Esophagus muscularis mucosa (tissue), 4 donors: ENCODE measurements at regions not wholly inside any gene's neighbourhood (a gene's known extent, or its start where the extent isn't known, plus 50 kb on each side); places are given as distances from the start of the nearest gene placed in this dataset.

ENCODE experiments used
- DNase-seq: peaks from one replicate; pipeline ENCODE4 v3.0.0-alpha.2; 2017; ENCODE audit errors: extremely low spot score
- H3K27ac ChIP-seq, 4 donors: fragments of 200-600 bp; sonication (generic); replicated peaks in 1 of 4; 1 replicate in 3 of 4; 2 replicates in 1 of 4; pipeline ENCODE4 v1.5.1; 2016 to 2019; ENCODE audit warnings: mild to moderate bottlenecking in 1 of 4
- H3K27me3 ChIP-seq, 4 donors: fragments of 200-600 bp; sonication (generic); one replicate each; pipeline versions ENCODE4 v1.5.1 to v1.6.0; 2016 to 2019
- H3K36me3 ChIP-seq, 4 donors: fragments of 200-600 bp; sonication (generic); one replicate each; pipeline ENCODE4 v1.5.1; 2016 to 2019
- H3K4me1 ChIP-seq, 4 donors: fragments of 200-600 bp; sonication (generic); one replicate each; pipeline ENCODE4 v1.5.1; 2016 to 2019
- H3K4me3 ChIP-seq, 4 donors: fragments of 200-600 bp; sonication (generic); 1 replicate in 2 of 4; 2 replicates in 2 of 4; pipeline ENCODE4 v1.5.1; 2016 to 2019; ENCODE audit warnings: mild to moderate bottlenecking in 4 of 4, moderate library complexity in 1 of 4
- H3K9me3 ChIP-seq, 4 donors: fragments of 200-600 bp; sonication (generic); 1 replicate in 3 of 4; 2 replicates in 1 of 4; pipeline ENCODE4 v1.5.1; 2016 to 2019
- EP300 ChIP-seq: sonication (generic); formaldehyde crosslinking; IDR thresholded peaks from one replicate; pipeline ENCODE4 v1.6.1; 2017; ENCODE audit warnings: antibody characterized with exemption
- POLR2A ChIP-seq: fragments of 450-650 bp; IDR thresholded peaks from one replicate; pipeline ENCODE4 v1.6.1; 2017; ENCODE audit warnings: antibody characterized with exemption, moderate library complexity, mild to moderate bottlenecking, low read depth
- POLR2AphosphoS5 ChIP-seq, 2 donors: sonication (generic); formaldehyde crosslinking; IDR thresholded peaks; one replicate each; pipeline ENCODE4 v1.6.1; 2017; ENCODE audit warnings: antibody characterized with exemption in 2 of 2
- WGBS: methylation state at CpG from one replicate; pipeline ENCODE4 v1.1.5; 2018; 5-methylcytosine and 5-hydroxymethylcytosine counted together
- intact Hi-C: fragments of 100-400 bp; cut with DNase I; formaldehyde crosslinking; loops from one replicate; pipeline ENCODE4 v1.15.1; 2023
- TF ChIP-seq, protein P1 (sequence below), 3 experiments: fragments of 200-600 bp in 2 of 3; fragments of 450-650 bp in 1 of 3; sonication (generic) in 2 of 3; IDR thresholded peaks; one replicate each; pipeline ENCODE4 v1.5.1; 2017 to 2019; ENCODE audit warnings: antibody characterized with exemption in 3 of 3, mild to moderate bottlenecking in 2 of 3, moderate library complexity in 1 of 3

DNA sequence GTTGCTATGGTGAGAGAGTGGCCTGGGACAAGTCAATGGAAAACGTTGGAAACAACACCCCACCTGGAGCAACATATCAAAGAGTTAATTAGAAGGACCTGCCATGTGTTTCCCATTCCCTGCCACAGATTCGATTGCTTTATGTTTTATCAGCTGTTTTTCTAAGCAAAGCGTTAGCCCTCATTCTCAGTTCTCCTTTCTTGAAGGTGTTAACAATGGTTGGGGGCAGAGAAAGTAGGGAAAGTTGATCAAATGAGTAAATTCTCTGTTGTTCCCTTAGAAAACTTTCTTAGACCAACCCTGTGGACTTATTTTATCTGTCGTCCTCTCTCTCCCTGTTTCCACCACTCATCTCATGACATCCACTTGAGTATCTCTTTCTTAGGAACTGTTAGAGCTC is 102.5 kb downstream of the ADAMTS15 start:
- 74% methylated on average over 4 of the region's 4 CpGs for WGBS
- TF ChIP-seq, protein P1, sequence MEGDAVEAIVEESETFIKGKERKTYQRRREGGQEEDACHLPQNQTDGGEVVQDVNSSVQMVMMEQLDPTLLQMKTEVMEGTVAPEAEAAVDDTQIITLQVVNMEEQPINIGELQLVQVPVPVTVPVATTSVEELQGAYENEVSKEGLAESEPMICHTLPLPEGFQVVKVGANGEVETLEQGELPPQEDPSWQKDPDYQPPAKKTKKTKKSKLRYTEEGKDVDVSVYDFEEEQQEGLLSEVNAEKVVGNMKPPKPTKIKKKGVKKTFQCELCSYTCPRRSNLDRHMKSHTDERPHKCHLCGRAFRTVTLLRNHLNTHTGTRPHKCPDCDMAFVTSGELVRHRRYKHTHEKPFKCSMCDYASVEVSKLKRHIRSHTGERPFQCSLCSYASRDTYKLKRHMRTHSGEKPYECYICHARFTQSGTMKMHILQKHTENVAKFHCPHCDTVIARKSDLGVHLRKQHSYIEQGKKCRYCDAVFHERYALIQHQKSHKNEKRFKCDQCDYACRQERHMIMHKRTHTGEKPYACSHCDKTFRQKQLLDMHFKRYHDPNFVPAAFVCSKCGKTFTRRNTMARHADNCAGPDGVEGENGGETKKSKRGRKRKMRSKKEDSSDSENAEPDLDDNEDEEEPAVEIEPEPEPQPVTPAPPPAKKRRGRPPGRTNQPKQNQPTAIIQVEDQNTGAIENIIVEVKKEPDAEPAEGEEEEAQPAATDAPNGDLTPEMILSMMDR (IDR thresholded peaks at IDR 0.05), result no peak
- TF ChIP-seq POLR2A (no peak), POLR2AphosphoS5 (IDR thresholded peaks at IDR 0.05) (no peak)
- H3K9me3 ChIP-seq, result no peaks in the 10 kb centered on the region
- no peak overlapping the region for H3K27ac ChIP-seq
- no peaks in the 10 kb centered on the region for H3K27me3 ChIP-seq
- no peaks in the 10 kb centered on the region for H3K36me3 ChIP-seq
- no peak for DNase-seq
- intact Hi-C loops, result no loop called here
- peaks cover 0 to 13% (median 2%) of the 10 kb centered on the region in 4 donors for H3K4me1 ChIP-seq
- no peak overlapping the region for H3K4me3 ChIP-seq

DNA sequence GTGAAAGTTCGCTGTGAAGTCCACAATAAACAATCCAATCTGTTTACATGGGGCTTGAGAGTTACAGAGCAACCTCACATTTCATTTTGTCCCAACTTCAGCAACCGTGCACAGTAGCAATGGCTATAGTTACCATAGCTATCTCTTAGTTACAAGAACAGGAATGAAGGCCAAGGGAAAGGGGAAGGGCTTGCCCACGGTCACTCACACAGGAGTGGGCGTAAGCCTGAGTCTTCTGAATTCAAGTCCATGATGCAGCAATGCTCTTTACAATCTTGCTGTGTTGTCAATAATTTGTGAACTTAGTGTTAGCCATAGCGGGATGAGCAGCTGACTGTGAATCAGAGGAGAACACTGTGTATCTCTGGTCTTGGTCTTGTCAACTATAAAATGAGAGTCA is 102.9 kb downstream of the ADAMTS15 start:
- WGBS, result 86% methylated on average over 5 of the region's 5 CpGs
- DNase-seq, result no peak
- TF ChIP-seq EP300 (no peak), POLR2AphosphoS5 (IDR thresholded peaks at IDR 0.05) (no peak)
- TF ChIP-seq, protein P1 (IDR thresholded peaks at IDR 0.05), result no peak
- Histone ChIP-seq H3K4me1 (peaks cover 0 to 13% (median 2%) of the 10 kb centered on the region in 4 donors), H3K9me3 (no peaks in the 10 kb centered on the region), H3K27me3 (no peaks in the 10 kb centered on the region), H3K4me3 (no peak overlapping the region), H3K27ac (no peak overlapping the region), H3K36me3 (no peaks in the 10 kb centered on the region)
- intact Hi-C loops, result no loop called here

DNA sequence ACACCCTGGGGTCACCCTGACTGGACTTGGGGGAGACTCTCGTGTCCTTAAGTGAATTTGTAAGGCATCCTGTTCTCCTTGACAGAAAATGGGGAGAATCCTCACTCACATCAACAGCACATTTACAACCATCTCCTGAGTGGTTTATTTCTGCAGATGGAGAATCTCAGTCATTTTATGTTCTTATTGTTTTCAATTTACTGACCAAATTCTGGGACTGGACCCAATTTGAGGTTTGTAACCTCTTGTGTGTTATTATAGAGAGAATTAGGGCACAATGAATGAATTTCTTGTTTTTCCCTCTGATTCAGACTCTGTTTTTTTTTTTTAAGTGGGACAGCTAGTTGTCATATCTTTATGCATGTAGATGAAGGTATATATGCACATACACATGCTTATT is 104.9 kb downstream of the ADAMTS15 start:
- H3K4me1 ChIP-seq, result peaks cover 0 to 13% (median 2%) of the 10 kb centered on the region in 4 donors
- DNase-seq, result no peak
- no peaks in the 10 kb centered on the region for H3K27me3 ChIP-seq
- H3K27ac ChIP-seq, result no peak overlapping the region
- no CpG with 5 or more reads among the region's 1 CpG for WGBS
- H3K36me3 ChIP-seq, result no peaks in the 10 kb centered on the region
- TF ChIP-seq EP300 (no peak), POLR2AphosphoS5 (IDR thresholded peaks at IDR 0.05) (no peak), POLR2A (no peak)
- TF ChIP-seq, protein P1 (IDR thresholded peaks at IDR 0.05), result no peak
- H3K9me3 ChIP-seq, result no peaks in the 10 kb centered on the region
- intact Hi-C loops, result no loop called here
- H3K4me3 ChIP-seq, result no peak overlapping the region

DNA sequence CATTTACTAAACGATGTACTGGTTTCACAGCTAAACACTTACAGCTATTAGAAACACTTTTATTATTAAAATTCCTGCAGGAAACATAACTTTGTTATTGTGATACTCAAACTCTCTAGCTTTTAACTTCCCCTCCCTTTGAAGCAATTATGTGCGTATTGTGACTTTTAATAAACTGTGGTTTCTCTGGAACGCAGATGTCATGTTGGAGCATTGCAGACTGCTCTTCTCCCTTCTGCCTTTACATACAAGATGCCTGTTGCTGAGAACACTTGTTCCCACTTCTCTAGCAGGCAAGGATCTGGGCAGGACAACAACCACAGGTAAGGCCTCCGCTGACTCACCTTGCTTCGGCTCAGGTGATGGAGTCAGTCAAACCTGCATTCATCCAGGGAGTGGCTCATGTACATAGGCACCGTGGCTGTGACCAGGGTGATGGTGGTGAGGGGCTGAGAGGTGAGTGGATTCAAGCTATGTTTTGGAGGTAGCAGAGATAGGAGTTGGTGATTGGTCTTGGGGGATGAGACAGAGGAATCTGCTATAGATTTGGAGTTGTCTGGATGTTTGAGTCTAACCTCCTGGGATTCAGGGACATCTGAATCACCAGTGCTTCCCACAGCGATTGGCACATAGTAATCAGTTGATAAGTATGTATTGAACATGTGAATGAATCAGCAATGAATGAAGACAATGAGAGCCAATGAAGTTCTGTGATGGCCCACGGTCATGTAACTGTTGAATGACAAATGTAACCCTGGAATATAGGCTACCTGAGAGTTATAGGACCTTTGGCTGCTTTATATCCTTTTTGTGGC is 106.0 kb downstream of the ADAMTS15 start:
- Histone ChIP-seq H3K9me3 (no peaks in the 10 kb centered on the region), H3K27me3 (no peaks in the 10 kb centered on the region), H3K27ac (no peak overlapping the region), H3K4me3 (no peak overlapping the region), H3K4me1 (peaks cover 0 to 13% (median 2%) of the 10 kb centered on the region in 4 donors), H3K36me3 (no peaks in the 10 kb centered on the region)
- TF ChIP-seq, protein P1 (IDR thresholded peaks at IDR 0.05), result no peak
- no peak for TF ChIP-seq POLR2AphosphoS5 (IDR thresholded peaks at IDR 0.05)
- no peak for TF ChIP-seq EP300
- no peak for TF ChIP-seq POLR2A
- 93% methylated on average over 8 of the region's 8 CpGs for WGBS
- intact Hi-C loops, result no loop called here
- no peak for DNase-seq
